HUES48 (cell line): ENCODE measurements at regions not wholly inside any gene's neighbourhood (a gene's known extent, or its start where the extent isn't known, plus 50 kb on each side); places are given as distances from the start of the nearest gene placed in this dataset.

ENCODE experiments used
- H3K27ac ChIP-seq: one replicate; pipeline ENCODE4 v1.7.0; 2013; ENCODE audit warnings: low read depth, low read length, inconsistent platforms
- H3K27me3 ChIP-seq: 2 replicates; pipeline ENCODE4 v1.6.1; 2013; ENCODE audit warnings: mild to moderate bottlenecking, low read length; ENCODE audit not compliant: control insufficient read depth, insufficient read depth
- H3K36me3 ChIP-seq: 2 replicates; pipeline ENCODE4 v1.6.1; 2013; ENCODE audit warnings: low read length; ENCODE audit not compliant: control insufficient read depth, insufficient read depth
- H3K4me1 ChIP-seq: 2 replicates; pipeline ENCODE4 v1.6.1; 2013; ENCODE audit warnings: mild to moderate bottlenecking, low read length; ENCODE audit not compliant: control insufficient read depth, insufficient read depth
- H3K4me3 ChIP-seq: 2 replicates; pipeline ENCODE4 v1.5.1; 2013; ENCODE audit warnings: mild to moderate bottlenecking, low read depth, low read length
- H3K9ac ChIP-seq: 2 replicates; pipeline ENCODE4 v1.6.1; 2013; ENCODE audit warnings: mild to moderate bottlenecking, low read depth, low read length, moderate library complexity
- H3K9me3 ChIP-seq: 2 replicates; pipeline ENCODE4 v1.6.1; 2013; ENCODE audit warnings: low read length; ENCODE audit not compliant: control insufficient read depth, insufficient read depth

DNA sequence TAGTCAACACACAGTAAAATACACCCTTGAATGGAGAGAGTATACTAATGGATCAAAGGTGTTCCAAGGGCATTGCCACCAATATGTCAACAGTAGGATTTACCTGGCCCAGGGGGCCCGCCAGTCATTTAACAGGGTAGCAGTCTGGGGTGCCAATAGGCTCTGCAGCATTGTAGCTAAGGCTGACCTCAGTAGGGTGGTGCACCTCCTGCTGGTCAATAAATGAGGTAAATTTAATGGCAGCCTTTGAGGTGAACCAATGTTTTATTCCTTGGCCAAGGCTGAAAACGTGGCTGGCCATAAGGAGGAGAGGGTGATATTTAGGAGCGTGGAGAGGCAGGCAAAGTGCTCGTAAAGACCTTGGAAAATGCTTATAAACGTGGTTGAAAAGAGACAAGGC is 147.2 kb downstream of the RPS12 start:
- H3K27me3 ChIP-seq: no peaks in the 10 kb centered on the region
- H3K9me3 ChIP-seq: no peaks in the 10 kb centered on the region
- H3K36me3 ChIP-seq: no peaks in the 10 kb centered on the region
- no peak overlapping the region for H3K27ac ChIP-seq
- peaks cover 15% of the 10 kb centered on the region; the same call in 1 of the 2 replicates for H3K4me1 ChIP-seq
- H3K9ac ChIP-seq: no peak overlapping the region
- no peak overlapping the region for H3K4me3 ChIP-seq

DNA sequence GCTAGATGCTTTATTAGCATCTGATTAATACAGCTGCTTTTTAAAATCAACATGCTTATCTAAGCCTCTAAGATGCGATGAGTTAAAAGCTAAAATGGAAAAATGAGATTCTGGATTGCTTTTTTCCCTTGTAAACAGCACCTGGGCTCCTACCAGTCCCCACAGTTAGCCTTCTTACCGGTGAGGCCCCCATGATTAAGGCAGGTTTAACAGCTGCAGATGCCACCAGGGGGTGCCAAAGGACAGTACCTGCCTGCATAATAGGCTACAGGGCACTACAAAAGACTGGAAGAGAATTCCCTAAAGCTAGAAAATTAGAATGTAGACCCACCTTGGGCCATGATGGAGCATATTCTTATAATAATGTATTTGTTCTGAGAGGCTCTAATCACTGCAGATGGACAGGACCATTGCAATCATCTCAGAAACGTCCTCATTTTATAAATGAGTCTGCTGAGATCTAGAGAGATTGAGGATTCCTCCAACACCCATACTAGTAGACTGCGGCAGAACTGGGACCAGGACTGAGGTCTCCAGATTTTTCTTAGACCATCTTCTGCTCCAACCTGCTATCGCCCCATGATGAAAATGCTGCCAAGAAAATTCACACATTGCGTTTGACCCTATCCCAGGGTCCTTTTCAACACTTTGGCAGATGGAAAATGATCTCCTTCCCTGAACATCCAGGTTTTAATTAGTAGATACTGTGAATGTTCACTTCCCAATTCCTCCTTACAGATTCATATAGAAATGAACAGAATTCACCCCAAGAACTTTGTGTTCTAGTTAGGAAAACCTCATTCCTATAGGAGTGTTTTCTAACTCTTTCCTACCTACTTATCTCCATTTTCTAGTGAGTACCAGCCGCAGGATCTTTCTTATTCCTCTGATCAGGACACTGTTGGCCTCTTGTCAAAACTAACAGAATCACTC is 148.8 kb downstream of the RPS12 start:
- H3K9me3 ChIP-seq: no peaks in the 10 kb centered on the region
- H3K4me3 ChIP-seq: no peak overlapping the region
- H3K36me3 ChIP-seq: no peaks in the 10 kb centered on the region
- H3K27ac ChIP-seq: no peak overlapping the region
- peaks cover 20% of the 10 kb centered on the region for H3K4me1 ChIP-seq
- no peaks in the 10 kb centered on the region for H3K27me3 ChIP-seq
- H3K9ac ChIP-seq: no peak overlapping the region

GRCh38 chr6:132964101-132964867 is 149.9 kb downstream of the RPS12 start:
- Histone ChIP-seq H3K4me3 (no peak overlapping the region), H3K36me3 (no peaks in the 10 kb centered on the region), H3K9me3 (no peaks in the 10 kb centered on the region), H3K4me1 (peaks cover 25% of the 10 kb centered on the region), H3K27ac (no peak overlapping the region), H3K9ac (no peak overlapping the region), H3K27me3 (no peaks in the 10 kb centered on the region)

DNA sequence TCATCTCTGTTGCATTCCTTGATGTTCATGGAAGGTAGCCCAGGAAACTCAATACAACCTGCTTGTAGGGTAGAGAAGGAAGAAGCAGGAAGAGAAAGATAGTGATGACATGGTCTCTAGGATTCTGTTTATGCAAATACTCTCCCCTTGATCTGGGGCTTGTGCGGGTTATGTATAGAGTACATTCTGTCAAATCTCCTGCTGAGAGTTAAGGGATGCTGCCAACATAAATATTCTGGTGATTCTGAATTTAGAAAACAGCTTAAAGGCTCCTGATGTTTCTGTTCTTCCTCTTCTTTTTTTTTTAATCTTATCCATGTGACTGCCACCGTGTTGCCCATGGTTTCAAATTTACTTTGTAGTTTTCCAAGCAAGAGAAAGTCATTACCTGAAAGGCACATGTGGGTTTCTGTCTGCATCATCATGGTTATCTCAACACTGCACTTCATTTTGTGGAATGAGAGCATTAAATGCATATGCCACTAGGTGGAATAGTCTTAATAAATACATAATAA is 150.6 kb downstream of the RPS12 start:
- no peak overlapping the region for H3K4me3 ChIP-seq
- no peaks in the 10 kb centered on the region for H3K9me3 ChIP-seq
- no peak overlapping the region for H3K9ac ChIP-seq
- no peak overlapping the region for H3K27ac ChIP-seq
- H3K36me3 ChIP-seq: no peaks in the 10 kb centered on the region
- peaks cover 31% of the 10 kb centered on the region for H3K4me1 ChIP-seq
- H3K27me3 ChIP-seq: no peaks in the 10 kb centered on the region

- peaks cover 22% of the 10 kb centered on the region for H3K4me1 ChIP-seq
- no peak overlapping the region for H3K9ac ChIP-seq
- H3K4me3 ChIP-seq: no peak overlapping the region
- H3K36me3 ChIP-seq: no peaks in the 10 kb centered on the region
- H3K27ac ChIP-seq: no peak overlapping the region
- H3K9me3 ChIP-seq: no peaks in the 10 kb centered on the region
- H3K27me3 ChIP-seq: no peaks in the 10 kb centered on the region
Observed at GRCh38 chr6:132967871-132968270, 153.5 kb downstream of the RPS12 start.

DNA sequence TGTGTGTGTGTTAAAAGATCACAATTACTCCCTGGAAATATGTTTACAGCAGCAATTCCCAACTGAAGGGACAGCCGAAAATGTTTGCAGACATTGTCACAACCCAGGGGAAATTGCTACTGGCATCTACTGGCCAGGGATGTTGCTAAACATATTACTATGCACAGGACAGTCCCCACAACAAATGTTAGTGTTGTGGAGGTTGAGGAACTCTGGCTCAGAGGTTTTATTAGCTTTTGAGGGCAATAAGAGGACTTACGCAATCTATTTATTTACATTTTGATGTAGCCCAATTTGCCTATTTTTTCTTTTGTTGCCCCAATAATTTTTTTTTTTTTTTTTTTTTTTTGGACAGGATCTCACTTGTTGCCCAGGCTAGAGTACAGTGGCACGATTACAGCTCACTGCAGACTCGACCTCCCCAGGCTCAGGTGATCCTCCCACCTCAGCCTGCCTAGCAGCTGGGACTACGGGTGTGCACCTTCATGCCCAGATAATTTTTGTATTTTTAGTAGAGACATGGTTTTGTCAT is 154.1 kb downstream of the RPS12 start:
- H3K9me3 ChIP-seq: no peaks in the 10 kb centered on the region
- H3K9ac ChIP-seq: no peak overlapping the region
- no peaks in the 10 kb centered on the region for H3K27me3 ChIP-seq
- H3K4me1 ChIP-seq: peaks cover 28% of the 10 kb centered on the region
- H3K36me3 ChIP-seq: no peaks in the 10 kb centered on the region
- no peak overlapping the region for H3K4me3 ChIP-seq
- H3K27ac ChIP-seq: no peak overlapping the region

- H3K4me1 ChIP-seq: peaks cover 32% of the 10 kb centered on the region
- H3K27me3 ChIP-seq: no peaks in the 10 kb centered on the region
- no peaks in the 10 kb centered on the region for H3K36me3 ChIP-seq
- H3K4me3 ChIP-seq: no peak overlapping the region
- no peak overlapping the region for H3K27ac ChIP-seq
- no peaks in the 10 kb centered on the region for H3K9me3 ChIP-seq
- no peak overlapping the region for H3K9ac ChIP-seq
Observed at GRCh38 chr6:132969196-132969595, 154.8 kb downstream of the RPS12 start.

DNA sequence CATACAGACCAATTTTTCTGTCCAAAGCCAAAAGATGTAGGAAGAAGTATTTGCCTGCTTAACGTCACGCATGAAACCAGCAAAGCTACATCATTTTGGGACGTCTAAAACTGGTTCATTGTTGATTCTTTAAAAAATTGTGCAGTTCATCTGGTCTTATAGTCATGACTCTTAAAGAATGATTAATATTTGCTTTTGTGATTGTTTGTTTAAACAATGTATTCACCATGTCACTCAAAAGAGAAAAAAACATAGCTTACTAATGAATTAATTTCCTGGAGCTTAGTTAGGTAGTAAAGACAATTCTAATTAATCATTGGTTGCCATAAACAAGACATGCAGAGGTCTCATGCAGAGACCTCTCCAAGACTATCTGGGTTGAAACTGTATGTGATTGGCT is 157.3 kb downstream of the RPS12 start:
- H3K4me1 ChIP-seq: peaks cover 32% of the 10 kb centered on the region

GRCh38 chr6:132972254-132972653 is 157.9 kb downstream of the RPS12 start:
- no peak overlapping the region for H3K27ac ChIP-seq
- H3K9ac ChIP-seq: no peak overlapping the region
- H3K9me3 ChIP-seq: no peaks in the 10 kb centered on the region
- H3K36me3 ChIP-seq: no peaks in the 10 kb centered on the region
- H3K4me1 ChIP-seq: peaks cover 32% of the 10 kb centered on the region
- H3K27me3 ChIP-seq: no peaks in the 10 kb centered on the region
- no peak overlapping the region for H3K4me3 ChIP-seq

More for the DNA sequence above, 157.3 kb downstream of the RPS12 start:
- Histone ChIP-seq H3K9ac (no peak overlapping the region), H3K4me3 (no peak overlapping the region), H3K27ac (no peak overlapping the region), H3K27me3 (no peaks in the 10 kb centered on the region), H3K9me3 (no peaks in the 10 kb centered on the region), H3K36me3 (no peaks in the 10 kb centered on the region)

DNA sequence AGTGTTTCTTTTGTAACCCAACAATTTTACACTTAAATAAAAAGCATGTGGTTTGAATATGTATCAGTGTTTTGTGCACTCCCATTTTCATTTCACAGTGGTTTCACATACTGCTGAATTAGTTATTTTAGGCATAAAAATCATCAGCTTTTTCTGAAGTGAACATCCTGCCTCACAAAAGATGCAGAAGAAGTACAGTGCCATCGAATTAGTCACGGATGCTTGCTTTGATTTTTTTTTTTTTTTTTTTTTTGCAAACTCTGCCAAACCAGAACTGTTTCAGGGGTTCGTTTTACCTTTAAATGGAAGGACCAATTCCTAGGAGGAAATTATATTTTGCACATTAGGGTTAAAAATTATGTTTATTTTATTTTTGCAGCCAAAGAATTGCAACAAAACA is 158.6 kb downstream of the RPS12 start:
- Histone ChIP-seq H3K9me3 (no peaks in the 10 kb centered on the region), H3K4me1 (peaks cover 29% of the 10 kb centered on the region), H3K27me3 (no peaks in the 10 kb centered on the region), H3K4me3 (no peak overlapping the region), H3K27ac (no peak overlapping the region), H3K36me3 (no peaks in the 10 kb centered on the region), H3K9ac (no peak overlapping the region)
